ENCODE measurements at regions not wholly inside any gene's neighbourhood (a gene's known extent, or its start where the extent isn't known, plus 50 kb on each side); places are given as distances from the start of the nearest gene placed in this dataset.

DNA sequence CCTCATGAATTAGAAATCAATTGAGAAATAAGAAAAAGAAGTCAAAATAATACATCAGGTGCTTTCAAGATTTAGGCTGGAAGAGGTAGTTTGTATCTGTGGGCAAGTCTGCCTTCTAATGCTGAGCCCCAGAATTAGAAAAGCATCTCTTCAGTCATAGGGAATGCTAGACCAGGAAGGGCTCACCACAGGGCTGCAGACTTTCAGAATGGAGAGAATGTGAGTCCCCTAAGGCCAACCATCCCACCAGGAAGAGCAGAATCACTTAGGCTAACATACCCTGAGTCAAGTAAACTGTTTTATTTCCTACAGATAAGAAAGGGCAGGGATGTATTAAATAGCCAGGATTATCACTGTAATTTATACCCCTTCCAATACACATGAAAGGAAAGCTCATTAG lies 510.2 kb downstream of the RNF144B start:
- no peak overlapping the region for H3K4me3 Mint-ChIP-seq
- H3K36me3 Mint-ChIP-seq: no peaks in the 10 kb centered on the region
- peaks cover 7% of the 10 kb centered on the region for H3K9me3 Mint-ChIP-seq
- no peaks in the 10 kb centered on the region for H3K27me3 Mint-ChIP-seq
- DNase-seq (ENCODE audit: low spot score) (no peak), ATAC-seq (no peak)
- no peak overlapping the region for H3K27ac Mint-ChIP-seq
- H3K4me1 Mint-ChIP-seq (ENCODE audit: low read depth in 2 of 2): no peaks in the 10 kb centered on the region

DNA sequence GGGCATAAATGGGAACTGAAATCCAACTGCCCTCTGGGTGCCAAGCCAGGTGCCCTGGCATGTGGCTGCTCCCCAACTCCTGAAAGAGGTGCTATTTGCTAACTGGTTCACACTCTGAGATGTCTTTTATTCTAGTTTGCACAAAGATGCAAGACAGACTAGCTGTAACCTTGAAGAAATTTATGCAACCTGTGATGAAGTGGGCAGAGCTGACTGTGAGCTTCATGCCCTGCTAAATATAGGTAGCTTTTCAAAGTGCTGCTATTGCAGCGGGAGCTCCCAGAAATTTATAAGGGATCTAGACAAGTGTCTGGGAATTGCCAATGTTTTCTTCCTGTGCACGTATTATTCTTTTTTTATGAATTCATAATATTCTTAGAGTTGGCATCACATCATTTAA lies 517.5 kb downstream of the RNF144B start:
- Mint-ChIP-seq H3K4me3 (no peak overlapping the region), H3K36me3 (no peaks in the 10 kb centered on the region), H3K27ac (no peak overlapping the region), H3K4me1 (ENCODE audit: low read depth in 2 of 2) (no peaks in the 10 kb centered on the region), H3K27me3 (no peaks in the 10 kb centered on the region), H3K9me3 (peaks cover 10% of the 10 kb centered on the region)
- no peak for DNase-seq (ENCODE audit: low spot score)
- ATAC-seq: no peak

DNA sequence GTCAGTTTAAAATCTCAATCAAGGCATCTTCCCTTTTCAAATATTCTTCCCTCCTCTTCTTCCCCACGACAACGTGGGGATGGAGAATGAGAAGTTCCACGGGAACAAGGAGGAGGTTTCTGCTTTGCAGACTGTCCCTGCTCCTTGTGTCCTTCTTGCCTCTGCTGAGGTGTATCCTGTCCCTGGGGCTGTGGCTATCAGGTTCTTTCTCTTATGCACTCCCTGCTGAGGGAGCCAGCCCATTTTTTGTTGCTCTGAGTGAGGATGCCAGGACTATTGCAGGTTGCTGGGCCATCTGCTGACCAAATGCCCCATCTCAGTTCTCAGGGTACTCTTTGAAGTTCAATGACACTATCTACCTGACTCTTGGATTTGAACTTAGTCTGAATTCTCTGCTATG lies 533.6 kb downstream of the RNF144B start:
- Mint-ChIP-seq H3K4me1 (ENCODE audit: low read depth in 2 of 2) (no peaks in the 10 kb centered on the region), H3K27ac (no peak overlapping the region), H3K27me3 (no peaks in the 10 kb centered on the region), H3K9me3 (peaks cover 22% of the 10 kb centered on the region), H3K36me3 (no peaks in the 10 kb centered on the region), H3K4me3 (no peak overlapping the region)
- DNase-seq (ENCODE audit: low spot score) (no peak), ATAC-seq (no peak)

DNA sequence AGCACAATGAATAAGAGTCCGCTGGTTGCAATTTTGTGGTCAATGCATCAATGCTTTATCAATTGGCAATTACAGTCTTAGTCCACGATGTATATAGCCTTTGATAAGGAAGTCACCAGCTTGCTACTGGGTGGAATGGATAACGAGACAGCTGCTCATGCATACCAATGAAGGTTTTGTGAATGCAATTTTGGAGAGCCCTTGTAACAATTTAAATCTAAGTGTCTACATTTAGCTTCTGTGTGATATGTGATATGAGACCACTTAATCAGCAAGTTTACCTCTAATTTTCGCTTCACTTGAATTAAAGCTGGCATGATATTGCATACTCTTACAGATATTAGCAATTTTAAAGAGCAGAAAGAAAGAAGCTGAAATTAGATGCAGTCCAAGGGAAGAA lies 543.9 kb downstream of the RNF144B start:
- Mint-ChIP-seq H3K4me1 (ENCODE audit: low read depth in 2 of 2) (no peaks in the 10 kb centered on the region), H3K4me3 (no peak overlapping the region), H3K36me3 (no peaks in the 10 kb centered on the region), H3K27ac (no peak overlapping the region), H3K9me3 (peaks cover 13% of the 10 kb centered on the region), H3K27me3 (no peaks in the 10 kb centered on the region)
- DNase-seq (ENCODE audit: low spot score): no peak
- ATAC-seq: no peak

DNA sequence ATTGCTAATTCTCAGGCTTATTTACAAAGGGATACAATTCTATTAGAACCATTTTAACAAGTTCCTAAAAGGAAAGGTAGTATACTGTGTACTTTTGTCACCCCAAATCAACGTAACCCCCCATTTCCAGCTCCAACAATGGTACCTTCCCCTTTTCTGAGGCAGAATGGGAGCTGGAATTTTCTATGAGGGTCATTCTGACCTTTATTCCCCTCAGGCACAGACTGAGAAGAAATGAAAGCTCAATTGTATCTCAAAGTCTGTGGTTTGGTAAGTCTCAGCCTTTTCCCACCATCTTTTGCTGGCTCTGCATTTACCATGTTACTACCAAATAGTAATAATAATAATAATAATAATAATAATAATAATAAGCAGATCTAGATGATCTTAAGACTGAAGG lies 571.0 kb downstream of the RNF144B start:
- no peak overlapping the region for H3K27ac Mint-ChIP-seq
- peaks cover 9% of the 10 kb centered on the region for H3K9me3 Mint-ChIP-seq
- no peak for DNase-seq (ENCODE audit: low spot score)
- H3K4me3 Mint-ChIP-seq: no peak overlapping the region
- H3K4me1 Mint-ChIP-seq (ENCODE audit: low read depth in 2 of 2): no peaks in the 10 kb centered on the region
- H3K27me3 Mint-ChIP-seq: no peaks in the 10 kb centered on the region
- no peak for ATAC-seq
- no peaks in the 10 kb centered on the region for H3K36me3 Mint-ChIP-seq

DNA sequence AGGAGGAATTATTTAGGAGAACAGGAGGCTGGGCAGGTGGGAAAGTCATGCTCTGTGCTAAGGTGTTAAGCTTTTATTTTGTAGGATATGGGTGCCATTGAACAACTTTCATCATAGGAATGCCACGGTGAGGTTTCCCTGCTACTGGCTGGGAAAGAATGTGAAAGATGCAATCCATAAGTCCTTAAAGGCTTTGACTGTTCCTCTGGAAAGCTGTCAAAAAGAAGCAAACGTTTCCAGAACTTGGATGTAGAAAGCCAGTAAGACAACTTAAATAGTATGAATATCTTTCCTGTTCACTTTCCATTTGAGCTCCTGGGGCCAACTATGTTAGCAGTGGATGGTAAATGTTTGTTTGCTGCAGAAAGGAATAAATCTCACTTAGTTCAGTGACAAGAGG lies 574.4 kb downstream of the RNF144B start:
- DNase-seq (ENCODE audit: low spot score): no peak
- H3K36me3 Mint-ChIP-seq: peaks cover 4% of the 10 kb centered on the region
- H3K27me3 Mint-ChIP-seq: no peaks in the 10 kb centered on the region
- no peaks in the 10 kb centered on the region for H3K4me1 Mint-ChIP-seq (ENCODE audit: low read depth in 2 of 2)
- H3K27ac Mint-ChIP-seq: no peak overlapping the region
- no peak overlapping the region for H3K4me3 Mint-ChIP-seq
- peaks cover 26% of the 10 kb centered on the region for H3K9me3 Mint-ChIP-seq
- ATAC-seq: no peak

DNA sequence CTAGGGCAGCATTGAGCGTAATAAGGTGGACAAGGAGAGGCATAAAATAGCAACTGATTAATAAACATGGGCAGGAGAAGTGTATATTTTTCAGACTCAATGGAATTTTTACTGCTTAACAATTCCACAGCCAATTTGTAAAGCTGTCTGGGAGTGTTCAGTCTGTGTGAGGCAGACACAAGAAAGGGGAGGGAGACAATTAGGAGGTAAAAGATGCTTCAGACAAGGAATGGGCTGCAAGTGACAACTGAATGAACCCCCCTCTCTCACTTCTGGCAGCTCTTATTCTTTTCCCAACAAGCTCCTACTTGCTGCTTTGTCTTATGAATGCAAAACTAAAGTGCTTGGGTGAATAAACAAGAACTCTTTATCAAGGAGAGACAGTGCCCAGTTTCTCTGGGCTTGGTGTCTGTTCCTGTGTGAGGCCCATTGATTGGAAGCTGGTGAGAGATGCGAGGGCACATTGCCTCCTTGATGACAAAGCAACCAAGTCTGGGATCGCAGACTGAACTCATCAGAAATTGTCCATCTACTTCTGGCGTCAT lies 575.3 kb downstream of the RNF144B start:
- no peak for ATAC-seq

DNA sequence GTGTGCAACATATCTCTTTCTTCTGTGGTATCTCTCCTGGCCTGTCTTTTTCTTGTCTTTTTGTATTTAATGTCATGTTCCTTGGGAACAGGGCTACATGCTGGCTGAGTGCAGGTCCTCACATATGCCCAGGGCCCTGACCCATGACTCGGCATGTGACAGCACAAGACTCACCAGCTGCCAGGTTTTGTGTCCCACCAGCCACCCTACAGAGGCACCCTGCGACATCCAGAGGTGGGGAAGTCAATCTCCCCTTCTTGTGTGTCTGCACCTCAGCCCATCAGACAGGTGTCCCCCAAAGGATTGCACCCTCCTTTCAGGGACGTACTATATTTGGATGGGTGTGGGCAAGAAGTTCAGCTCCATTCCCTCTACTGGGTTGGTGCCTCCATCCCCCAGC lies 576.3 kb downstream of the RNF144B start:
- no peak overlapping the region for H3K4me3 Mint-ChIP-seq
- no peaks in the 10 kb centered on the region for H3K27me3 Mint-ChIP-seq
- H3K4me1 Mint-ChIP-seq (ENCODE audit: low read depth in 2 of 2): no peaks in the 10 kb centered on the region
- ATAC-seq (no peak), DNase-seq (ENCODE audit: low spot score) (no peak)
- H3K36me3 Mint-ChIP-seq: peaks cover 4% of the 10 kb centered on the region
- peaks cover 33% of the 10 kb centered on the region for H3K9me3 Mint-ChIP-seq
- H3K27ac Mint-ChIP-seq: no peak overlapping the region

More for the DNA sequence above, 575.3 kb downstream of the RNF144B start:
- Mint-ChIP-seq H3K27ac (no peak overlapping the region), H3K4me3 (no peak overlapping the region), H3K36me3 (peaks cover 4% of the 10 kb centered on the region), H3K27me3 (no peaks in the 10 kb centered on the region), H3K9me3 (peaks cover 26% of the 10 kb centered on the region), H3K4me1 (ENCODE audit: low read depth in 2 of 2) (no peaks in the 10 kb centered on the region)
- DNase-seq (ENCODE audit: low spot score): no peak

DNA sequence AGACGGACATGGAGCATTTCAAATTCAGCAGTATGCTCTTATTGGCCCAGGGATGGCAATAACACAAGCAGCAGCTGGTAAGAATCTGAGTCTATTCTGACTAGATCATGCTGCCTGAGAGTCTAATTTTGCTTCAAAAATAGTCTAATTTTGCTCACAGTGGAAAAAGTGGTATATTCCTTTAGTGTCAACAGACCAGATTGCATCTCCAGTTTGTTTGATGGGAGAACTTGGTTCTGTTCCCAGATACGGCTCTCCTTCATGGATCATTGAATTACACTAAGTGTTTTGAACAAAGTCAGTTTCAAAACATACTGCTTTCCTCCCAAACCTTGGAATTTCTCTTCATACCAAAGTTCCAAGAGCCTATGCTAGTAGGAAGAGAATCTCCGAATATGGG lies 586.1 kb downstream of the RNF144B start:
- DNase-seq (ENCODE audit: low spot score) (no peak), ATAC-seq (no peak)
- Mint-ChIP-seq H3K27me3 (no peaks in the 10 kb centered on the region), H3K27ac (no peak overlapping the region), H3K4me1 (ENCODE audit: low read depth in 2 of 2) (no peaks in the 10 kb centered on the region), H3K9me3 (peaks cover 7% of the 10 kb centered on the region), H3K36me3 (no peaks in the 10 kb centered on the region), H3K4me3 (no peak overlapping the region)

DNA sequence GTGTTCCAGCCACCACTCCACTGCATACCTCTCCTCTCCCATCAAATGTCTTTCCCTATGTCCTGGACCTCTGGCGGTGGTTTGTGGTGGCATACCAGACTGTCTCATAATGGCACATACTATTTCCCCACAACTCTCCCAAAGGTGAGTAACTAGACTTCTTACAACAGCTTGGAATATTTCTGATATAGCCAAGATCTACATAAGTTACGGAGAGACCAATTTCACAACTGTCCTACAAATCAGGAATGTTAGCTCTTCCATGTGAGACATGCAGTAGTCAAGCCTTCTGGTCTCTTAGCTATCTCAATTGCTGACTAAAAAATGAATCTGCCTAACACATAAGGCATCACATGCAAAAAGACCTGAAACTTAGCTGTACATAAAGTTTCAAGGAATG lies 588.9 kb downstream of the RNF144B start:
- Mint-ChIP-seq H3K4me1 (ENCODE audit: low read depth in 2 of 2) (no peaks in the 10 kb centered on the region), H3K27me3 (no peaks in the 10 kb centered on the region), H3K9me3 (peaks cover 6% of the 10 kb centered on the region), H3K4me3 (no peak overlapping the region), H3K36me3 (no peaks in the 10 kb centered on the region), H3K27ac (no peak overlapping the region)
- ATAC-seq (no peak), DNase-seq (ENCODE audit: low spot score) (no peak)

DNA sequence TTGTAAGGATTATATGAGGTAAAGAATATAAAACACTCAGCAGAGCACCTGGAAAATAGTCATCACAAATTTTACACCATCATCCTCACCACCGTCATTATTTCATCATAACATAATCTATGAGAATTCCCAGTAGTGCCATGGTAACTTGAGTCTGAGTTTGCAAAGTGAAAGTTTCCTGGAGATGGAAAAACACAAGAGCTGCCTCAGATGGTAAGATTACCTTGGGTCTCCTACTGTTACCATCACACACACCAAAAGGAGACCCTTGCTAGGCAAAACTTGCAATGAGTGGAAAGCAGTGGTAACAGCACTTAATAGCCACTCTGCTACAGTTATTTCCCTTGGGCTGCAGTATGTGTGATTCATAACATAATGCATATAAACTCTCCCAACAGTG lies 589.8 kb downstream of the RNF144B start:
- Mint-ChIP-seq H3K27me3 (no peaks in the 10 kb centered on the region), H3K36me3 (no peaks in the 10 kb centered on the region), H3K4me3 (no peak overlapping the region), H3K9me3 (peaks cover 6% of the 10 kb centered on the region), H3K27ac (no peak overlapping the region), H3K4me1 (ENCODE audit: low read depth in 2 of 2) (no peaks in the 10 kb centered on the region)
- DNase-seq (ENCODE audit: low spot score): no peak
- no peak for ATAC-seq

DNA sequence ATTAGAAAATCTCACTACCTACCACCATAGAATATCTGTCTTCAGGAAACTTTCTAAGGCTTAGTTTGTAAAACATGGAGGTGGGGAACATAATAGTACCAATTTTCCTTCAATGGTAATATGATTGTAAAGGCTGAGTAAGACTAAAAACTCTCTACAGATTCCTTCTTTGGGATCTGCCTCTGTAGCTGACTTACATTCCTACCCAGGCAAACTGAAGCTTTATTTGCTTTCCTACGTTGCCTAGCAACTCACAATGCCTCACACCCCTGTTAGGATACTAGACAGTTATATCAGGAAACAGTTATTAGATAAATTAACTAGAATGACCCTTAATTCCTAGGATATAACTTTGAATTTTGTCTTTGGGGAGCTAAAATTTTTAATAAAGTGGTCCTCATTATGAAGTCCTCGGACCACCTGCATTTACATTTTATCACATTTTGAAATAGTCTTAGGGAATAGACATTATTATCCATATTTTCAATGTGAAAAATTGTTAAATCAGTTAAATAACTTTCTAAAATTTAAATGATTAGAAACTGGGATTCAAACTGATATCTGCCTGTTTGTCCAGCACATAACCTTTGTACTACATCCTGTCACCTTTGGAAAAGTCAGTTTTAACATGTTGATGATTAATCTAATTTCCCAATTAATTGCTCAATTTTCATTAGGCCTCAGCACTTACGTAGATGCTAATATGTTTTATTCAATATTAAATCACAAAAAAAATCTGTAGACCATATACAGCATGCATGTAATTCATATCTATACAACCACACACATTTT lies 591.4 kb downstream of the RNF144B start:
- DNase-seq (ENCODE audit: low spot score) (no peak), ATAC-seq (no peak)
- no peaks in the 10 kb centered on the region for H3K36me3 Mint-ChIP-seq
- no peak overlapping the region for H3K4me3 Mint-ChIP-seq
- H3K27ac Mint-ChIP-seq: no peak overlapping the region
- H3K4me1 Mint-ChIP-seq (ENCODE audit: low read depth in 2 of 2): no peaks in the 10 kb centered on the region
- H3K27me3 Mint-ChIP-seq: no peaks in the 10 kb centered on the region
- peaks cover 10% of the 10 kb centered on the region for H3K9me3 Mint-ChIP-seq

DNA sequence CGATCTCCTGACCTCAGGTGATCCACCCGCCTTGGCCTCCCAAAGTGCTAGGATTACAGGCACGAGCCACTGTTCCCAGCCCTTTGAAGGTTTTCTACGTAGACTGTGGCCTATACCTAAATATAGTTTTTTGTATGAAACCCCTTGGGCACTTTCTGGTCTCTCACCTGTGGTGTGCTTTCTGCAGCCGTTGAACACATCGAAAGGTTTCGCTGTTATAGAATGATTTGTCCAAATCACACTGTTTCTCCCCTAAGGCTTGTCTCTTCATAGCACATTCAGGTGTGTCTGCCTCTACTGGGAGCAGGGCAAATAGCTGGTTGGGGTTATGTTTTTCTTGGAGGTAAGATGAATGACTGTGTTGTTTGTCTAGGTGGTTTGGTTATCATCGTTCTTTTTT lies 597.9 kb downstream of the RNF144B start:
- Mint-ChIP-seq H3K4me3 (no peak overlapping the region), H3K9me3 (peaks cover 3% of the 10 kb centered on the region), H3K4me1 (ENCODE audit: low read depth in 2 of 2) (no peaks in the 10 kb centered on the region), H3K27me3 (peaks cover 0 to 3% of the 10 kb centered on the region in 2 donors), H3K36me3 (no peaks in the 10 kb centered on the region), H3K27ac (no peak overlapping the region)
- no peak for ATAC-seq
- DNase-seq (ENCODE audit: low spot score): no peak

DNA sequence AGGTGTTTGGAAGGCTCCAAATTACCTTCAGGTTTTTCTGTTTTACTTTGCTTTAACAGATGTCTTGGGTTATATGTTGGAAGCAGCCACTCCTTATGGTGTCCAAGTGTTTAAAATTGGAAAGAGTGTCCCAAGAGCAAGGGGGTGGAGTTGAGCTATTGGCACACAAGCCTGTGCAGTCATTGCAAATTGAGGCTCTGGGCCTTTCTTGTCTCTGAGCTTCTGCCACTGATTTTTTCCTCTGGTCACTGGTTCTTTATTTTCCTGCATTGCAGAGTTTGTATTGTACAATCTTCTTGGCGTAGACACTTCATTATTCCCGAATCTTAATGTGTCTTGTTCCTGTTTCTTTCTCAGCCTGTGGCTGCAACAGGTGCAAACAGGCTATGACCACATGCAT lies 598.8 kb downstream of the RNF144B start:
- Mint-ChIP-seq H3K4me3 (no peak overlapping the region), H3K4me1 (ENCODE audit: low read depth in 2 of 2) (no peaks in the 10 kb centered on the region), H3K27ac (no peak overlapping the region), H3K27me3 (peaks cover 3 to 4% of the 10 kb centered on the region in 2 donors), H3K9me3 (peaks cover 3% of the 10 kb centered on the region), H3K36me3 (peaks cover 2% of the 10 kb centered on the region)
- ATAC-seq (no peak), DNase-seq (ENCODE audit: low spot score) (no peak)

DNA sequence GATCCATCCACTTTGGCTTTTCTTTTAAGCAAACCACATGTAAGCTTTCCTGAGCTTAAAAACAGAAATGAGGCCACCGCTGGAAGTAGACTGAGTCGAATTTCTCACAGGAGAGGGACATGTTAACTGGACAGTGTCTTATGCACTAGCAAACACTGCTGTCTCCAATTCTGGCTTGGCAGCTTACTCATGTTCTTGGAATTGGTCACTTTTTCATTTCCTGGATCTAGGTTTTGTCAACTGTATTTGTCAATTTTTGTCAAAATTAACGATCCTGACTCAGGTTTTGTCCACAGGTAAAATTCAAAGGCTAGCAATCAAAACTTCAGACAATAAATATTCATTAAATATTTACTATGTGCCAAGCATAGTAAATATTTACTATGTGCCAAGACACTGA lies 601.5 kb downstream of the RNF144B start:
- Mint-ChIP-seq H3K4me1 (ENCODE audit: low read depth in 2 of 2) (no peaks in the 10 kb centered on the region), H3K36me3 (peaks cover 4% of the 10 kb centered on the region), H3K9me3 (no peaks in the 10 kb centered on the region), H3K4me3 (no peak overlapping the region), H3K27me3 (peaks cover 3 to 7% of the 10 kb centered on the region in 2 donors), H3K27ac (no peak overlapping the region)
- ATAC-seq: no peak
- no peak for DNase-seq (ENCODE audit: low spot score)
